HuH-7 (cell line): ENCODE measurements at regions not wholly inside any gene's neighbourhood (a gene's known extent, or its start where the extent isn't known, plus 50 kb on each side); places are given as distances from the start of the nearest gene placed in this dataset.

Experiments used
- DNase-seq: peaks from one replicate; pipeline ENCODE4 v3.0.0; 2011; ENCODE audit warnings: low spot score

DNA sequence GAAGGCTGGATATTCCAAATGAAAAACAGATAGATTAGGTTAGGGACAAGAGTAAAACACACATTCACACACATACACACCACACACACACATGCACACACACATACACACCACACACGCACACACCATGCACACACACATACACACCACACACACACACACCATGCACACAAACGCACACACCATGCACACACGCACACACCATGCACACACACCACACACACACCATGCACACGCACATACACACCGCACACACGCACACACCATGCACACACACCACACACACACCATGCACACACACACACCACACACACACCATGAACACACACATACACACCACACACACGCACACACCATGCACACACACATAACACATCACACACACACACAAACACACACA lies 203.7 kb upstream of the ZFHX3 start:
- DNase-seq = no peak

DNA sequence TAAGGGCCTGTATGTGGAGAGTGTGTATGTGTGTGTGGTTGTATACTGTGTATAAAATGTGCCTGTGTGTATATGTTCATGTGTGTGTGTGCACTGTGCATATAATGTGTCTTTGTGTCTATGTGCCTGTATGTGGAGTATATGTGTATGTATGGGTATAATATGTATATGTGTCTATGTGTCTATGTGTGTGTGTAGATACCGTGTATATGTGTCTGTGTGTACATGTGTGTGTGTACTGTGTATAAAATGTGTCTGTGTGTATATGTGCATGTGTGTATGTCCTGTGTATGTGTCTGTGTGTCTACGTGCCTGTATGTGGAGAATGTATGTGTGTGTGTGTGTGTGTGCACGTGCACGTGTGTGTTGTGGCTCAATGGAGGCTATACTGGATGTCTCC lies 200.4 kb upstream of the ZFHX3 start:
- no peak for DNase-seq

DNA sequence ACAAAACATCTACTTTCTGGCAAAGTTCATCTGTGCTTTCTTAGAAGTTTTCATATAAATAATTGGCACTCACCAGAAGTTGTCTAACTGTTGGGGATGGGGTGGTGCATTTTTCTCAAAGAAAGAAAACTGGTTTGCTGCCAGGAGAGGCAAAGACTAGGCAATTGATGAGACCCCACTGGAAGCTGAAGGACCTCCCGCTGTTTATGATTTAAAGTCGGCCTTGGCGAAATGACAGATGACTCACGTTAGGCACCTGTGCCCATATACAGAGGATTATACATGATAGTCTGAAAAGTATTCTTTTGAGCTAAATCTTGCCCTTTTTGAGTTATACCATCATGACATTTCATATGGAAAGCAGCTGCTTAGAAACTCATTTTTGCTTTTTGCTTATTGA lies 193.0 kb upstream of the ZFHX3 start:
- no peak for DNase-seq

DNA sequence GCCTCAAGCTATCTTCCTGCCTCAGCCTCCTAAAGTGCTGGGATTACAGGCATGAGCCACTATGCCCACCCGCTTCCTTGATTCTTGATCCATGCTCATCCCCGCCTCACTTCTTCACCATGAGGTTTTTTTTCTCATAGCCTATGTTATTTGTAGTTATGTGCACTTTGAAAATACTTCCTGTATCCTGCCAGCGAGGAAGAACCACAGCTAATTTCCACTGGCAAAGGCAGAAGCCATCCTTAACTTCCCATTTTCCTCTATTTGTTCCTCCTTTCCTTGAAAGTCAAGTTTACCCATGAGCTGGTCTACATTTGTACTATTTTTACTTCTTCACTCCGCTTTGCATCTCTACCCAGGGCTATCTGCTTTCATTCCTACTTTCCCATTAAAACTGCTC lies 189.7 kb upstream of the ZFHX3 start:
- DNase-seq = no peak

DNA sequence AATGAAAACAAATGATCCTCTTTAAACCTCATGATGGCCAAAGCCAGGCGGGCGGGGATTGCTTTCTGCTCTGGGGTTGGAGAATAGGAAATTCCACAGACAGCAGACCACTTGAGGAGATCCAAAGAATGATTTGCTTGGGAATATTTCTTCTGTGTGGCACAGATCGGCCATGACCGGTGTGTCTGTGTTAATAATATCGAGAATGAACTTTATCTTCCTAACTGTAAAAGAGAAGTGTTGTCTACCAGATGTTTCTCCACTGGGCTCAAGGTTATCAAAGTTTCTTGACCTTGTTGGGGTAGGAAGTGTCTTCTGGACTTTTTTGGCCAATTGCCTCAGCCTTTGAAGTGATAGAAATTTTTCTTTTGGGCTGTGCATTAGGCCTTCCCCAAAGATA lies 186.6 kb upstream of the ZFHX3 start:
- DNase-seq = no peak

DNA sequence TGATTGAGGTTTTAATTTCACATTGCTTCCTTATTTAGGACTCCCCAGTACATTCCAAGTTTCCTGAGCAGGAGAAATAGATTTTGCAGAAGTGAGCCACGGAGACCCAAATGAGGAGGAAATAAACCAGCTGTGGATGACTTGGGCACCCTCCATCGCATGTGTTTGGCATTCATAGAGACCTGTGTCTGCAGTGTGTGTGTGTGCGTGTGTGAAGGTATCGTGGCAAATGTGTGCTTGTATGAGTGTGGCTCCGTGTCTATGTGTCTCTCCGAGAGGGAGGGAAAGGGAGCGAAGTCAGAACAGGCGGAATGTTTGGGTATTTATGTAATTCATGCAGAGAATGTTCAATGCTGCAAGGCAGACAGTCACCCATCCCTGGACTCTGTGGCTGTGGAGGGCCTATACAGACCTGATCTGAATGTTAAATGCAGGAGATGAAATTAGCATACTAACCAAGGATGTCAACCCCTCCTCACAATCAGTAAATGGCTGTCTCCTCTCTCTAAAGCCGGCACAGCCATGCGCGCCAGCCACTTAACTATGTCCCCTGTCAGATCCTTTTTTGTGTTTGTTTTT lies 186.0 kb upstream of the ZFHX3 start:
- no peak for DNase-seq

DNA sequence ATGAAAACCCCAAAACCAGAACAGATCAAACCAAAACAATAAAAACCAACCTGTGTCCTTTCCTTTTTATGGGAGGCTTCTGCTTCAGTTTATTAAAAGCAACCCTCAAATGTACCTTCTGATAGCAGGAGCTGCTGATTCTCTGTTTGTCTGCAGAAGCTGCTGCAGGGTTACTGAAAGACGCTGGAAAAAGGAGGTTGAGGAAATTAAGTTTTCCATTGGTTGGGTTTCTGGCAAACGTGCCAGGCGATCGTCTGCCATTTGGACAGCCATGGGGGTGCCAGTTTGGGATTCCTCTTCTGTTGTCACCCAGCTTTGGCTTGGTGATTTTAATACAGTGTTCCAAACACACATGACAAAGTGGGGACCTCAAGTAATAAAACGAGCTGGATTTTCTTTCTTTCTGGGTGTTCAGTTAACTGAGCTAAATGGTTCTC lies 185.4 kb upstream of the ZFHX3 start:
- no peak for DNase-seq

DNA sequence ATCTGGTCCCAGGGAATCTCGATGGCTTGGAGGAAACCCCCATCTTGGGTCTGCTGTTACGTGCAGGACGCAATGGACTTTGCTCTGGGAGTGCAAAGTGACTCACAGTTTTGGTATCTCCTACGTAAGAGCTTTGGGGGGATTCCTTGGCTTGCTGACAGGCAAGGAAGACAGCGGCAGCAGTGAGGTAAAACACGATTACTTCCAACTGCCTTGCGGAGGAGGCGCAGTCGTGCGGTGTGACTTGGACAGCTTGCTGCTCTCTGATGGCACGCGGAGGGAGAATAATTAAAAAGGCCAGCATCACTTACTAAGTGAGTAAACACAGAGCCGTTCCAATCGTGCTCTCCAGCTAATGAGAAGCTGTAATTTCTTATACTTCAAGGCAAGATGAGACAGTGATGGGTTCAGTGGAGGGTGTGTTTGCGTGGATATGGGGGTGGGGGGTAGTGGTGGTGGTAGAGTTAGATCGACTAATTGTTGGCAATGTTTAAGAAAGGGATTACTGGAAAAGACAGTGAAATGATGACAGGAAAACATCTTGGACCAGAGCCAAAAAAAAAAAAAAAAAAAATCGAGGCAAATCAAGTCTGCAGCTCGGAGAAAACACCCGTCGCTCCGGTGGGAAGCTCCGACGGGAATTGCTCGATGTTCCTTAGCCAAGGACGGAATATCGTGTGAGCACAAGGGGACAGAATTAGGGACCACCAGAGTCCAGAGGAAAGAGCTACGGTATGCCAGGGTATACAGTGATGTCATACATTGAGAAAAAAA lies 184.8 kb upstream of the ZFHX3 start:
- peak; percentile 66 for DNase-seq

DNA sequence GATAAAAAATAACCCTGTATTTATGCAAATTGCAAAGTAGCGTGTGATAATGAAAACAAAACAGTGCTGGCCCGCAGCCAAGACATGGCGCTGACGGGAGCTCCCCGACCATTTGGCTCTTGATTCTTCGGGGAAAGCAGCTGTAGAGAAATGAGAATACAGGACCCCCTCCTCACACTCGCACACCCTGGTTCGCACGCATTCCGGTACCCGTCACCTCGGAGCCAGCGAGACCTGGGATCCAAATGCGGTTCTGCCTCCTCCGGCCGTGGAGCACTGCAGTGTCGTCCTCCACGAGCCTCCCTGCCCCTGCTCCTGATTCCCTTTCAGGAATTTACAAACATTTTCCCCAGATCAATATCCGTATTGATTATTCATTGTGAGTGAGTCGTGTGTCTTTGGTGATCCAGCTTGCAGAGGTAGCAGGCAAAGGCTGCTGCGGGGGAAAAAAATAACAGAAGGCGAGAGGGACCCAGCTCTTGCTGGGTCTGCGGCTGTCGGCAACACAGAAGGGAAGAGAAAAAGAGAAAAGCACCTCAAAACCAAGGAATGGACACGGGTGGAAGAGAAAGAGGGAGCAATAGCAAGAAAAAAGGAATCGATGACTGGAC lies 184.1 kb upstream of the ZFHX3 start:
- peak; percentile 30 for DNase-seq

DNA sequence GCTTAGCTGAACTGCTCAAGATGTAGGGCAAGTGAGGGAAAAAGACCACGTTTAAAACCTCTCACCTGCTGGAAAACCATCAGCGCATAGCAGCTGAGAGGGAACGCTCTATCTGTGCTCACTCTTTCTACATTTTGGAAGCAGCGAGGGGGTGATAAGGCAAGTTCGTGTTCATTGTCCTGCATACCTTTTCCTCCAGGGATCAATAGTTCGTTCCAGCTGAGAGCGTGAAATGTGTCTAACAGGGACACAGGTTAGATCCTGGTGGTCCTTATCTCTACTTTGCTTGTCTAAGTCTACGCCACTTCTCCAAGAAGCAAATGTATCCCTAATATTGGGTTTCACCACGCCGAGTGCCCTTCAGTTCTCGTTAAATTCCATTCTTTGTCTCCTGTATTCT lies 183.5 kb upstream of the ZFHX3 start:
- DNase-seq = no peak

DNA sequence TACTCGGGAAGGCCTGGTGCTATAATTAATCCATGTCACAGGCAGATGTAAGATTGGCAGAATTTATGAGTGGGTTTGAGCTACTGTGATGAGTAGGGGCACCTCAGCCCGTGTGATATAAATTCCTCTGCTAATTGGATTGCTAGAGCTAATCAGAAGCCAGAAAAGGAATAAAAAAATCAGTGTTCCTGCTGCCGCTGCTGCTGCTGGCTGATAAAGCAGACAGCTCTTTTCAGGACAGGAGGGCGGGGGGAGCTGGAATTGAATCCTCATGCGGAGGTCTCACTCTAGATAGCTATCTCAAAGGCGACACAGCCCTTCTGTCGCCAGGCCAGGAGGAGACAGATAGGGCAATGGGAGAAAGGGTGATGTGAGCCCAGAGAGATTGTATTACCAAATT lies 182.7 kb upstream of the ZFHX3 start:
- DNase-seq = no peak

DNA sequence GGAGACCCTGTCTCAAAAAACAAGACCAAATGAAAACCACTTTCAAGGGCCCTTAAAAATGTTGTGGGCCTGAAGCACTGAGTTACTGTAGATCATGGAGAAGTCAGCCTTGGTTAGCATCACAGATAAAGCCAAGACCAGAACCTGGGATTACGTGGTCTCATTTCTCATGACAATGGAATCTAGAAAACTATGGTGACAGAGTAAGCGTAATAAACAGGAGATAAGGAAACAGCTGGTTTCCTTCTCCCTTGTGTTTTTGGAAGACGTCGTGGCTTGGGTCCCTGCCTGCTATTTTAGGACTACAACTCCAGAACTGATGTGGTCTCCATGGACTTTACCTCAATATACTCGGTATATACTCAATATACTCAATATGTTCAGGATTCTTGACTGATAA lies 180.7 kb upstream of the ZFHX3 start:
- DNase-seq = no peak

DNA sequence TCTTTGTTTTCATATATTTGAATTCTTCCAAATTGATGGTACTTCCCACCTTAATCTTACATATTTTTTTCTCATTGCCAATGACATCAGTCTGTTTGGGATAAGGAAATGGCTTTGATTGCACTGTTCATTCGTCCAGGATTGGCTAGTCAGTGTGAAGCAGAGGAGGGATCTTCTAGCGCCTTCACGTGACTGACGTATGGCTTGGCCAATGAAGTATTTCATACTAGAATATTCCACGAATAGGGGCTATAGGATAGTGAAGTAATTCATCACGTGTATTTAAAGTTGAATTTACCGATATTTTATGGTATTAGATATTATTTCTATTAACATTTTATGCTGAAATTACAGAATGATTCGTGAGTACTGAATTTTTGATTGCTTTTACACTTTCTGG lies 178.7 kb upstream of the ZFHX3 start:
- no peak for DNase-seq

DNA sequence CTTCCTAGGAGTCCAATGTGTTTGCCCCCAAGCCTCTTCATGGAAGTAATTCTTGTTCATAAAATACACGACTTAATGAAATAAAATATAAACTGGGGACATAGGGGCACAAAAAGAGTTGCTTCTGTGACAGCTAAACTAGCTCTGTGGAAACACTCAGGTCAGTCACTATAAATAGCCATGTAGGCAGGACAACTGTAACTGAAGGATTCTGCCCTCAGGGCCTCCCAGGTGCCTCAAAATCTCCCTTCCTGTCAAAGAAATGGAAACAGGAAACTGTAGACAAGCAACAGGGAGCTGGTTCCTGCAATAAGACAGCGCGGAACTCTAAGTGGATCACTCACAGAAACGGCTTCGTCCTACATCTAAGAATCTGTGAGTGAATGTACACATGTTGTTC lies 178.1 kb upstream of the ZFHX3 start:
- no peak for DNase-seq

DNA sequence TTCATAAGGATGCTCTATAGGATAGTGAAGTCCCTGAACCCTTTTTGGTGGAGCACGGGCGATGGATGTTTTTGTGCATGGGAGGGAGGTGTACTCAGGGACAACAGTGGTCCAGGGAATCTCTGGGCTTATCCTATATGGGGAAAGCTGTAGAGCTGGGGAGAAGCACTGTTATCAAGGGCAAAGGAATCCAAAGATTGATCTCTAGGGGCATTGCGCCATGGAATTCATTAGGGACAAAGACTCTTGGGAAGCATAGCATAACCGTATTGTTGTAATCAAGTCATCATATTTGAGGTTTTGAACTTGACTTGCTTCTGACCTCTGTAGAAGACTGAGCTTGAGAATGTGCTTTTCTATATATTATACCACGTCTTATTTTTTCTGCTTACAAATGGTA lies 172.9 kb upstream of the ZFHX3 start:
- DNase-seq = no peak

DNA sequence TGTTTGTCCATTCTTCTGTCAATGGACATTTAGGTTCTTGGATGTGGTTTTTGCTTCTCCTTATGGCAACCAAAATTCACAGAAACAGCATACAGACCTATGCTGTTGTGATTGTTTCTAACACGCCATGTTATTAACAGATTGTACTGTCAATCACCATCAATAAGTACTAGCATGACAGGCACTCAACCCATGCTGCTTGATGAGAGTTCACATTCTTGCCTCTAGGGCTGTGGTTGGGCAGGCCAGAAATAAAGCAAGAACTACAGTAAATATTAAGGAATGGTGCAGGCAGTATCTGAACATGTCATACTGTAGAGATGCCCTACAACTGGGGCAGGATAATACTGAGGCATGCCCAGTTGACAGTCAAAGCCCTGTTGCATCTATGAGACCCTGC lies 171.2 kb upstream of the ZFHX3 start:
- DNase-seq = no peak

DNA sequence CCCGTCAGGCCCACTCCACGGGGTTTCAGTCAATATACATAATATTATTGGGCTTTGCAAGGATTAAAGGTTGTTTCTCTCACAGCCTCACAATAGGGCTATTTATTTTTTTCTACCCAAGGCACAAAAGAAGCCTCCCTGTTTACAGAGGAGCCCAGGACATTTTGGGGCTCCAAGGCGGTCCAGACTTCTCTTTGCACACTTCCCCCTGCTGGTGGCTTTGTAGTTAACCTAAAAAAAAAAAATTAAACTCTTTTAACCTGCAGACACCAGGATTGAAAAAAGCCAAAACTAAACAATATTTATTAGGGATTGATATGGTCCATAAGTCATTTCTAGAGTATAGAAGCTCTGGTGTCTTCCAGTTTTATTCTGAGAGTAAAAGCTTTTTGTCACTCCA lies 169.7 kb upstream of the ZFHX3 start:
- no peak for DNase-seq

DNA sequence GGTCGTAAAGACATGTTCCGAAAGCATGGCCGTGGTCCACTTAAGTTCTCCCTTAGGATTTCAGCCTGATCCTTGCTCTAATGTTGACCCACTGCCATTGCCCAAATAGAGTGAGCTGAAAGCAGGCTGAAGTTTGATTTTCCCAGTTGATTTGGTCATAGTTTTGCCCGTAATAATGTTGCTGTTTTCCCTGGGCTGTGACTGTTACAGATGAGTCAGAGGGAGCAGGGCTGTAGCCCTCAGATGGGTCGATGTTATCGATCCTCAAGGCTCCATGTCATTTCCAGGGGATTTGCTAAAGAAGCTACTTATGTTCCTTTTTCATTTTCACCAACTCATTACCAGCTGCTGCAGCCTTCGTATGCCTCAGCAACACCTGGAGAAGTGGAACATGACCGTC lies 169.0 kb upstream of the ZFHX3 start:
- DNase-seq = no peak

DNA sequence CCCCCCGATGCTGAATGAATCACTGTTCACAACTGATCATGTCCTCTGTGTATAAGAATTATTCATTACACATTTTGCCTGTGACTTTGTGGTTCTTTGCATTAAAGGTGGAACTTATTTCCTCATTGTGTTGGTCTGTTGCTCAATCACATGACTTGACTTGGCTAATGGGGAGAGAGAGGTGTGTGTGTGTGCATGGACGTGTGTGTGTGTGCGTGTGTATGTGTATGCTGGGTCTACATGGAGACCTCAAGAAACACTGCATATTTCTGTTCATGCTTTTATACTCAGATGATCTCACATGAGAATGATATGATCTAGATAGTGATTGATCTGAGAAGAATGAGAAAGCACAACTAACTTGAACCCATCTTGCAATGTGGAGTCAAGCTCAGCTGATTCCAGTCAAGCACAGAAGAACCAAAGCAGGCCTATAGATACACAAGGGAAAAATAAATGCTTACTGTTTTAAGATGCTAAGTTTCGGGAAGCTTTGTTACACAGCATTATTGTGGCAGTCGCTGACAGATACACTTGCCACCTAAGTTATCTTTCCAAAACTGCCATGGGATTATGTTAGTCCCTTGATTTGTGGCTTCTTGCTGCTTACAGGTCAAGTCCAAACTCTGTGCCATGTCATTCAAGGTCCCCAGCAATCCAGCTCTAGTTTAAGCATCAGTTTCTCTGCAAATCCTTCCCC lies 167.9 kb upstream of the ZFHX3 start:
- DNase-seq = no peak

DNA sequence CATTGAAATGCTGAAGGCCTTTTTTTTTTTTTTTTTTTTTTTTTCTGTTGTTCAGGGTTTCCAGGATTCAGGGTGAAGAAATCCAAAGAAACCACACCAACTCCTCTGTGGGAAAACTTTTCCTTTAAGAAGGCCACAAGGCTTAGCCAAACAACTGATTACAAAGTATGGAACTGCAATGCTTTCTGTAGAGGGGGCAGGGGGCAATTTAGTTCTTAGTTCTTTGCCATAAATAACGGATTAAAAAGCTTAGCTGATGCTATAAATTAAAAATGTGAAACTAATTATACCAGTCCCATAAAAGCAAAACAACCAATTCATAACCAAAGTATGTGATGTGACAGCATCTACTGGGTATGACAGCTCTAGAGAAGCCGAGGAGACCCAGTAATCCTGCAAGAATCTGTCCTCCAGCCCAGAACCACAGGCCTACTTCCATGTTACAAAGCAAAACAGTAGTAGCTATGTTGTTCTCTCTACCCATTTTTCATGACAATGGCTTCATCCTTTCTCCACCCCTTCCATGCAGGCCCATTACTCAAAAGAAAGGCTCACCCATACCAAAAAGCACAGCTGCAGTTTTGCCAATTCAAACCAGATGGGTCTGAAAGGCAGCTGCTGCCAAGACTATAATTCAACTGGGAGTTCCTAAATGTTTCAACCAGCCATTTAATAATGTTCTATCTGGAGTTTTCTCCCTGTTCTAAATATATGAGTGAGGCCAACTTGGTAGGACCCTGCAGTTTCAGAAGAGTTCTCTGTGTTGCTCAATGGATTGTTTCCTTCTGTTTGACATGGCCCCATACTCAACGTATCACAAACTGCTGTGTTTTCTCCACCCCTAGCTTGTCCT lies 167.1 kb upstream of the ZFHX3 start:
- DNase-seq = no peak

DNA sequence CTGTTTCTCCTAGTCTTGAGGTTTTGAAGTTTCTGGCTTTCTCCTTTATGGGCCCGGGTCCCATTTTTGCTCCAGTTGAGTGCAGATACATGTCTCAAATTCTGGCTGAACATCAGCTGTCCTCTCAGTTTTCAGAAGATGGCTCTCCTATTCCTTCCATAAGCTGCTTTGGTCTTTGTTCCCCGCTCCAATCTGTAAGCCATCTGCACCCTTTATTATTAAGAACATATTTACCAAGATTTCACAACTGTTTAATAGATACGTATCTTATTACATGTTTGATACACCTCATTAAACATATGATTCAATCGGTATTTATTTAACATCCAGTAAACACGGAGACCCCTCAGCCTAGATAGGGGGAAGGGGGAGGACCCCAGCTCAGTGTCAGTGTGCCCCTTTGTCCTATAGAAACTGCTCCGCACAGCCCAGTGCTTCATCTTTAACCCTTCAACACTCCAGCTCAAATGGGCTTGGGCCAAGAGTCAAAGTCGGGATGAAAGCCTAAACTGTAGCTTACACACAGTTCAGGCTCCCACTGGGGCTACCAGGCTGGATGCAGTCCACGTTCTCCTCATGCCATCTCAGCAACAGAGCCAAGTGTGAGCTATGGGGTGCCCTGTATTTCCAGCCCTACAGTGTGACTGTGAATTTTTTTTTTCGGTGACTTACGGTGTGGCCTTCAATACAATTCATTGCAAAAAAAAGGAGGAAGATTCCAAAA lies 166.0 kb upstream of the ZFHX3 start:
- DNase-seq = no peak

DNA sequence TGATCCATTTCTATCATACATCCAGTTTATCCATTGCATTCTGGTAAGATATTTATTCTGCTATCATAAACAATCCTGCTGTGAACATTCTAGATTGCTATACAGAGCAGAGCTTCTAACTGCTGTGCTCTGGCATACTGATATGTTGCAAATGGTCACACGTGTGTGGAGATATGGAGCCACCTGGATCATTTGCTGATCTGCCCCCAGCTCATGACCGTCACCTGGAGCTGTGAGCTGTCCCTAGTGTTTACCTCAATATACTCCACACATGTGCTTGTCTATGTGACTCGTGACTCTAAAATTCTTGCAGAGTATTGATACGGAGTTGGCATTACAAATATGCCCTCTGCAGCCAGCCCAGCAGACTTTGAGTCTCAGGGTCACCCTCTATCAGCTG lies 164.5 kb upstream of the ZFHX3 start:
- DNase-seq = no peak
